GM12891 (cell line): ENCODE measurements at regions not wholly inside any gene's neighbourhood (a gene's known extent, or its start where the extent isn't known, plus 50 kb on each side); places are given as distances from the start of the nearest gene placed in this dataset.

Experiments
- PAX5 ChIP-seq: IDR thresholded peaks from 2 replicates; pipeline ENCODE4 v1.6.1; 2011; ENCODE audit warnings: low read length, moderate library complexity, mild to moderate bottlenecking; ENCODE audit not compliant: insufficient read depth, severe bottlenecking
- POLR2A ChIP-seq: IDR thresholded peaks from 2 replicates; pipeline ENCODE4 v1.6.1; 2011; ENCODE audit warnings: low read depth, low read length, control low read depth
- POLR2AphosphoS5 ChIP-seq: IDR thresholded peaks from 2 replicates; pipeline ENCODE4 v1.6.1; 2011; ENCODE audit warnings: low read depth, low read length, control low read depth
- POU2F2 ChIP-seq: IDR thresholded peaks from 2 replicates; pipeline ENCODE4 v1.6.1; 2011; ENCODE audit warnings: low read depth, mild to moderate bottlenecking, control low read depth, low read length, moderate library complexity
- SPI1 ChIP-seq: IDR thresholded peaks from 2 replicates; pipeline ENCODE4 v1.6.1; 2011; ENCODE audit warnings: low read depth, low read length, control low read depth
- TAF1 ChIP-seq: IDR thresholded peaks from 2 replicates; pipeline ENCODE4 v1.6.1; 2011; ENCODE audit warnings: low read depth, low read length, control low read depth

DNA sequence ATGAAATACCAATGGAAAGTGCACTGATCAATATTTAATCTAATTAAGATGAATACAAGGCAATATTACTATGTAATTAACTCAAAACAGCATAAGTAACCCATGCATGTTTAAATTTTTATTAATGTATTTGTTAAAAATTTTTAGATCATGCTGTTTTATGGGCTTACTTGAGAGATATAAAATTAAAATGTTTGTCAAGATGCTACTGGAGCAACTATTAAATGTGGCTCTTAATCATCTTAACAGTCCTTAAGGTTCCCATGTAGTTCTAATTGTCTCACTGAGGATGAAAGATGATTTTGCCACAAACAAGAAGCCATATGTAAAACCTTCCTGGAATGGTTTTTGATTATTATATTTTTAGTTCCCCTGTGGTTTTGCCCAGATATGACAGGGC, 897.1 kb downstream of the KCNMA1 start:
- TF ChIP-seq POLR2A = no peak
- TF ChIP-seq POLR2AphosphoS5 = no peak
- no peak for TF ChIP-seq TAF1
- TF ChIP-seq POU2F2 = no peak
- TF ChIP-seq SPI1 = no peak
- no peak for TF ChIP-seq PAX5
